Upper lobe of left lung (tissue), 4 donors: ENCODE measurements at regions not wholly inside any gene's neighbourhood (a gene's known extent, or its start where the extent isn't known, plus 50 kb on each side); places are given as distances from the start of the nearest gene placed in this dataset.

Source experiments
- EP300 ChIP-seq, 4 donors: sonication (generic); formaldehyde crosslinking; IDR thresholded peaks; one replicate each; pipeline ENCODE4 v1.5.1; 2017; ENCODE audit warnings: antibody characterized with exemption in 4 of 4, control low read depth in 2 of 4
- POLR2A ChIP-seq, 4 donors: fragments of 450-650 bp; IDR thresholded peaks; one replicate each; pipeline ENCODE4 v1.5.1; 2016 to 2017; ENCODE audit warnings: antibody characterized with exemption in 4 of 4, mild to moderate bottlenecking in 2 of 4
- POLR2AphosphoS5 ChIP-seq, 2 donors: sonication (generic); formaldehyde crosslinking; IDR thresholded peaks; one replicate each; pipeline ENCODE4 v1.5.1; 2017; ENCODE audit warnings: antibody characterized with exemption in 2 of 2
- TF ChIP-seq, protein P1 (sequence below), 6 experiments: fragments of 450-650 bp in 4 of 6; fragments of 200-600 bp in 2 of 6; sonication (generic) in 2 of 6; IDR thresholded peaks; one replicate each; pipeline ENCODE4 v1.5.1; 2016 to 2019; ENCODE audit warnings: antibody characterized with exemption in 6 of 6

DNA sequence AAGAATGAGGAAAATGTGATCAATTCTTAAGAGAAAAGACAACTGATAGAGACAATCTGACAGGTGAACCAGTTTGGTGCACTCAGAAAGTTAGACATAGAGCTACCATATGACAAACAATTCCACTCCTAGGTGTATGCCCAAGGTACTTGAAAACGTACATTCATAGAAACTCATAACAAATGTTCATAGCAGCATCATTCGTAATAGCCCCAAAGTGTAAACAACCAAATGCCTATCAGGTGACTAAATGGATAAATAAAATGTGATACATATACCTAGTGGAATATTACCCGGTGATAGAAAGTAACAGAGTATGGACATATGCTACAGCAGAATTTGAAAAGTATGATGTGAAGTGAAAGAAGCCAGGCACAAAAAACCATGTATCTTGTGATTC is 149.3 kb upstream of the TRIB2 start:
- TF ChIP-seq POLR2AphosphoS5 (IDR thresholded peaks at IDR 0.05) (no peak), EP300 (IDR thresholded peaks at IDR 0.05) (no peak), POLR2A (IDR thresholded peaks at IDR 0.05) (no peak)
- TF ChIP-seq, protein P1, sequence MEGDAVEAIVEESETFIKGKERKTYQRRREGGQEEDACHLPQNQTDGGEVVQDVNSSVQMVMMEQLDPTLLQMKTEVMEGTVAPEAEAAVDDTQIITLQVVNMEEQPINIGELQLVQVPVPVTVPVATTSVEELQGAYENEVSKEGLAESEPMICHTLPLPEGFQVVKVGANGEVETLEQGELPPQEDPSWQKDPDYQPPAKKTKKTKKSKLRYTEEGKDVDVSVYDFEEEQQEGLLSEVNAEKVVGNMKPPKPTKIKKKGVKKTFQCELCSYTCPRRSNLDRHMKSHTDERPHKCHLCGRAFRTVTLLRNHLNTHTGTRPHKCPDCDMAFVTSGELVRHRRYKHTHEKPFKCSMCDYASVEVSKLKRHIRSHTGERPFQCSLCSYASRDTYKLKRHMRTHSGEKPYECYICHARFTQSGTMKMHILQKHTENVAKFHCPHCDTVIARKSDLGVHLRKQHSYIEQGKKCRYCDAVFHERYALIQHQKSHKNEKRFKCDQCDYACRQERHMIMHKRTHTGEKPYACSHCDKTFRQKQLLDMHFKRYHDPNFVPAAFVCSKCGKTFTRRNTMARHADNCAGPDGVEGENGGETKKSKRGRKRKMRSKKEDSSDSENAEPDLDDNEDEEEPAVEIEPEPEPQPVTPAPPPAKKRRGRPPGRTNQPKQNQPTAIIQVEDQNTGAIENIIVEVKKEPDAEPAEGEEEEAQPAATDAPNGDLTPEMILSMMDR (IDR thresholded peaks at IDR 0.05), result no peak
